ENCODE measurements at regions not wholly inside any gene's neighbourhood (a gene's known extent, or its start where the extent isn't known, plus 50 kb on each side); places are given as distances from the start of the nearest gene placed in this dataset.

GRCh38 chr6:56343295-56343694, 95.9 kb upstream of the COL21A1 start:
- no peak for DNase-seq

DNA sequence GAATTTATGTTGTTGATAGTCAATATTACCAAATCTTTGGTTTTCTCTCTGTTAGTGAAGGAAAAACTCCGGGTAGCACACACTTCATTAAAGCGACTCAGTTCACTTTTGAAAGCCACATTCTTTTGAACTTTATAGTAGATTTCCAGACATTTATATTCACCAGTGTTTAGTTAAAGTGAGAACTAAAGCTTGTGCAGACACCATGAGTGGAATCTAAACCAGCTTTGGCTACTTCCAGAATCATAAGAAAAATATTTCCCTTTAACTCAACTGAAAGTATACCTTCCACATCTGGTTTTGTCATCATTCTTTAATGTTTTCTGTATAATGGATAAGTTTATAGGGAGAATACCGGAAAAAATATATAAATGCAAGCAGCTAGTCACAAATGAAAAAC, 92.1 kb upstream of the COL21A1 start:
- DNase-seq, result no peak

GRCh38 chr6:56335726-56336125, 88.3 kb upstream of the COL21A1 start:
- peak; percentile 12 for DNase-seq

- no peak for DNase-seq
These were observed 87.6 kb upstream of the COL21A1 start for GRCh38 chr6:56334937-56335336.

DNA sequence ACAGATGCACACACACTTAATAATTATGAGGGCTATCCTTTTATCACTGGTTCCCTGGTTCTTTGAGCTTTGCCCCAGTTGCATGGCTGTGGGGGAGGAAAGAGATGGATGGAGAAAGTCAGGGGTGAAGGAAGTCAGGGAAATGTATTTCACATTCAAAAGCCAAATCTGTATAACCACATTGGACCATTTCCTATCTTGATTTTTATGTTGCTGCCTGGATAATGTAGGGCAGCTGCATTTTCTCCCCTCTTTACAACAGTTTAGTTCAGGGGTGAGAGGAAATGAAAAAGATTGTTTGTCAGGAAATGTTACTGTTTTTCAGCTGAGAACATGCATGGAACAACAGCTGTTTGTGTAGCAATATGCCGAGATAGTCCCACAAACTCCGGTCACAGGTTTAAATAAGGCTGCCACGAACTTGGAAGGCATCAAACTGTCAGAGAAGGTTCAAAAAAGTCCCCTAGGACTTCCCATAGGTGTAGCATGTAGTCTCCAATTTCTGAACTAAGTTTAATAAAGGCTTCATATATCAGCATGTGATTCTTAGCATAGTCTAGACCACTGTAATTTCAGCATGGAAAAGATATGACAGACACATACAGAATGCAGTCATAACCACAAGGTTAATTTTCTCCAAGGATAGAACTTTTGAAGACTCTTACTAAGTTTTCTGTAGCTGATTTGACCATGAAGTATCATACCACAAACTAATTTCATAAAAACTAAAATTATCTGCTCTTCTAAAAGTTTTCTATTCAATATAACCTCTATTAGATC, 82.1 kb upstream of the COL21A1 start:
- no peak for DNase-seq

- no peak for DNase-seq
These were observed 81.3 kb upstream of the COL21A1 start for GRCh38 chr6:56328728-56329090.

GRCh38 chr6:56327946-56328727, 80.8 kb upstream of the COL21A1 start:
- no peak for DNase-seq

- no peak for DNase-seq
These were observed 77.0 kb upstream of the COL21A1 start for GRCh38 chr6:56324396-56324795.

- no peak for DNase-seq
These were observed 71.5 kb upstream of the COL21A1 start for GRCh38 chr6:56318851-56319250.

- DNase-seq, result no peak
These were observed 67.5 kb upstream of the COL21A1 start for GRCh38 chr6:56314683-56315523.

GRCh38 chr6:56311533-56312448, 64.4 kb upstream of the COL21A1 start:
- no peak for DNase-seq

DNA sequence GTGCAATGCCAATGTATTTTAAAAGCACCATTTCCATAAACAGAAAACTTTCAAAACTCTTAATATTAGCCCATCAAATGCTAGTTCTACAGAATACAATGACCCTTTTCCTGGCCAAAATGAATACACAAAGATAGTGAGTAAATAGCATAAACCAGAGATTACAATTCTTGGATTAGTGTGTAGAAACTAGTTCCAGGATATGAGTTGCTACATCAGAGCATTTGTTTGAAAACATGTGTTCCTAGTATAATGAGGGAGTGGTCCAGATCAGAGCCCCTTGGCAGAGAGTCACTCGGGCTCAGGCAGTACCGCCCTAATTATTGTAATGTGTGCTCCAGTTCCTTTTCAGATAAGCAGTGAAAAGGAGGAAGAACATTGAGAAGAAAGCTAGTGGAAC, 63.7 kb upstream of the COL21A1 start:
- DNase-seq, result no peak

GRCh38 chr6:56310241-56310640, 62.9 kb upstream of the COL21A1 start:
- no peak for DNase-seq

GRCh38 chr6:56299916-56300315, 52.5 kb upstream of the COL21A1 start:
- DNase-seq, result no peak

GRCh38 chr6:56297022-56297989, 49.9 kb upstream of the COL21A1 start:
- no peak for DNase-seq
